Ovary (tissue), 7 donors: ENCODE measurements at regions not wholly inside any gene's neighbourhood (a gene's known extent, or its start where the extent isn't known, plus 50 kb on each side); places are given as distances from the start of the nearest gene placed in this dataset.

Source experiments
- DNase-seq, 5 donors: peaks; one replicate each; pipeline ENCODE4 v3.0.0-alpha.2; 2019 to 2020
- H3K27ac ChIP-seq, 2 donors: fragments of 200-600 bp; one replicate each; pipeline versions ENCODE4 v1.5.1 to v1.8.0; 2019 to 2022
- H3K27me3 ChIP-seq: fragments of 200-600 bp; one replicate; pipeline ENCODE4 v1.8.0; 2022
- H3K36me3 ChIP-seq: fragments of 200-600 bp; sonication (generic); one replicate; pipeline ENCODE4 v1.5.1; 2019
- H3K4me1 ChIP-seq: one replicate; pipeline ENCODE4 v1.8.1; 2013; ENCODE audit warnings: mild to moderate bottlenecking, moderate library complexity; ENCODE audit not compliant: insufficient read depth
- H3K4me3 ChIP-seq: fragments of 200-600 bp; sonication (generic); one replicate; pipeline ENCODE4 v1.5.1; 2017
- H3K9me3 ChIP-seq, 2 donors: fragments of 200-600 bp in 1 of 2; sonication (generic) in 1 of 2; one replicate each; pipeline versions ENCODE4 v1.5.1 to v1.8.1; 2013 to 2019; ENCODE audit warnings: mild to moderate bottlenecking in 1 of 2, moderate library complexity in 1 of 2
- CTCF ChIP-seq, 3 donors: fragments of 450-650 bp in 2 of 3; fragments of 200-600 bp in 1 of 3; IDR thresholded peaks; one replicate each; pipeline versions ENCODE4 v1.5.1 to v1.8.0; 2016 to 2022; ENCODE audit warnings: antibody characterized with exemption in 3 of 3, mild to moderate bottlenecking in 1 of 3
- EP300 ChIP-seq: sonication (generic); formaldehyde crosslinking; IDR thresholded peaks from one replicate; pipeline ENCODE4 v1.6.1; 2017; ENCODE audit warnings: antibody characterized with exemption
- POLR2A ChIP-seq: fragments of 450-650 bp; IDR thresholded peaks from one replicate; pipeline ENCODE4 v1.6.1; 2017; ENCODE audit warnings: antibody characterized with exemption, mild to moderate bottlenecking, moderate library complexity
- WGBS, 3 donors: extraction: QIAGEN DNeasy Blood & Tissue Kit in 1 of 3; methylation state at CpG; one replicate each; pipeline versions ENCODE4 v1.1.5 to v1.1.7; 2013 to 2017; 5-methylcytosine and 5-hydroxymethylcytosine counted together
- intact Hi-C, 4 donors: fragments of 100-400 bp; cut with DNase I; formaldehyde crosslinking; loops; one replicate each; pipeline versions ENCODE4 v1.11.0 to v1.15.1; 2022 to 2023
- donor health status: DM: no; HTN: no; CAD: no; lungs with moderate emphysema.
- donor health status: DM: no; HTN: no; CAD: no.
- donor health status: Bipolar disorder and iron deficiency.
- donor health status: DM: no; HTN: no; CAD: no.
- donor health status: DM: yes; HTN: yes; CAD: no.

GRCh38 chr7:155205368-155206317 lies 92.0 kb upstream of the INSIG1 start:
- no peaks in the 10 kb centered on the region for H3K9me3 ChIP-seq
- H3K36me3 ChIP-seq: no peaks in the 10 kb centered on the region
- no peaks in the 10 kb centered on the region for H3K4me1 ChIP-seq
- DNase-seq: peak; percentile 27 to 53 (median 35)
- no peaks in the 10 kb centered on the region for H3K27me3 ChIP-seq
- TF ChIP-seq POLR2A (no peak), EP300 (no peak), CTCF (IDR thresholded peaks at IDR 0.05) (no peak)
- no peak overlapping the region for H3K27ac ChIP-seq
- peak overlapping the region; percentile 18 for H3K4me3 ChIP-seq
- 58 to 68% (median 60%) methylated on average over 33 of the region's 33 CpGs for WGBS, 3 donors
- intact Hi-C loops: no loop called here

DNA sequence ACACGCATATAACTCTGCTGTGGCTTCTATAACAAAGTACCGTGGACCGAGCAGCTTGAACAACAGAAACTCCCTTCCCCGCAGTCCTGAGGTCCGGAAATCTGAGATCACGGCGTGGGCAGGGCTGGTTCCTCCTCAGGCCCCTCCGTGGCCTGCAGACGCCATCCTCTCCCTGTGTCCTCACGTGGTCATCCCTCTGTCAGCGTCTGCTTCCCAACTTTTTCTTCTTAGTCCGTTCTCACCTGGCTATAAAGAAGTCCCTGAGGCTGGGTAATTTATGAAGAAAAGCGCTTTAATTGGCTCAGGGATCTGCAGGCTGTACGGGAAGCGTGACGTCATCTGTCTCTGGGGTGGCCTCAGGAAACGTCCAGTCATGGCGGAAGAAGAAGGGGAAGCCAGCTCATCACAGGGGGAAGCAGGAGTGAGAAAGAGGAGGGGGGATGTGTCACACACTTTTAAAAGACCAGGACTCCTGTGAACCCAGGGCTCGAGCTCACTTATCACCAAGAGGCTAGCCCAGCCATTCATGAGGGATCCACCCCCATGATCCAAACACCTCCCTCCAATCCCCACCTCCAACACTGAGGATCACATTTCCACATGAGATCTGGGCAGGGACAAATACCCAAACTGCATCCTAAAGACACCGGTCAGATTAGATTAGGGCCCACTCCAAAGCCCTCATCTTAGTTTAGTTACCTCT lies 91.2 kb upstream of the INSIG1 start:
- intact Hi-C loops: no loop called here
- TF ChIP-seq CTCF (IDR thresholded peaks at IDR 0.05) (no peak), EP300 (no peak), POLR2A (no peak)
- no peak overlapping the region for H3K27ac ChIP-seq
- no peaks in the 10 kb centered on the region for H3K9me3 ChIP-seq
- H3K4me1 ChIP-seq: no peaks in the 10 kb centered on the region
- peak in 1 of 5 donors; percentile 50 for DNase-seq
- H3K27me3 ChIP-seq: no peaks in the 10 kb centered on the region
- no peaks in the 10 kb centered on the region for H3K36me3 ChIP-seq
- WGBS, 3 donors: 28 to 51% (median 45%) methylated on average over 20 of the region's 20 CpGs
- H3K4me3 ChIP-seq: no peak overlapping the region

- H3K4me3 ChIP-seq: no peak overlapping the region
- WGBS, 3 donors: 80 to 87% (median 80%) methylated on average over 13 of the region's 13 CpGs
- H3K27me3 ChIP-seq: no peaks in the 10 kb centered on the region
- intact Hi-C loops: no loop called here
- no peaks in the 10 kb centered on the region for H3K36me3 ChIP-seq
- DNase-seq: no peak
- TF ChIP-seq CTCF (IDR thresholded peaks at IDR 0.05) (no peak), EP300 (no peak), POLR2A (no peak)
- H3K9me3 ChIP-seq: no peaks in the 10 kb centered on the region
- no peak overlapping the region for H3K27ac ChIP-seq
- no peaks in the 10 kb centered on the region for H3K4me1 ChIP-seq
Observed at GRCh38 chr7:155207326-155208002, 90.2 kb upstream of the INSIG1 start.

DNA sequence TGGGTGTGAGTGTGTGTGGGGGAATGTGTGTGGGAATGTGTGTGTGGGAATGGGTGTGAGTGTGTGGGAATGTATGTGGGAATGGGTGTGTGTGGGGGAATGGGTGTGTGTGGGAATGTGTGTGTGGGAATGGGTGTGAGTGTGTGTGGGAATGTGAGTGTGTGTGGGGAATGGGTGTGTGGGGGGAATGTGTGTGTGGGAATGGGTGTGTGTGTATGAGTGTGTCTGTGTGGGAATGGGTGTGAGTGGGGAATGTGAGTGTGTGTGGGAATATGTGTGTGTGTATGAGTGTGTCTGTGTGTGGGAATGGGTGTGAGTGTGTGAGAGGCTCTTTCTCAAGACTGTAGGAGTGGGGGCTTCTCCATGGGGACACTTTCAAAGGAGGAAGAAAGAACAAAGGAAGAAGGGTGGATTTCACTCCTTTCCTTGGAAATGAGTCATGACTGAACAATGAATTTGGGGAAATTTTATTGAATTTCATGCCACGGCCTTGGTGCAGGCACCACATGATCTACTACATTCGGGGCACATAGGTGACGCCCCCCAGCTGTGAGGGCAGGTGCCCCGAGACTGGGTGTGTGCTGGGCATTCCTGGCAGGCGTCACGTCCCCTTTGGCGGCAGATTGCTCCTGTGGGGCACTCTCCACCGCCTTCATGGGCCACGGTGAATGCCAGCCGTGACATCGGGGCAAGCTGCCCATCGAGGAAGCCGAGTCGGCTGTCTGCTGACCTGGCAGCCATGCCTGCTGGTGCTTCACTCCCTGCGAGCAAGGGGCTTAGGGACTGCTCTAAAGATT lies 88.8 kb upstream of the INSIG1 start:
- intact Hi-C loops: no loop called here
- no peaks in the 10 kb centered on the region for H3K9me3 ChIP-seq
- no peak for DNase-seq
- no peak for TF ChIP-seq CTCF (IDR thresholded peaks at IDR 0.05)
- no peak for TF ChIP-seq EP300
- no peak for TF ChIP-seq POLR2A
- H3K27ac ChIP-seq: no peak overlapping the region
- H3K4me1 ChIP-seq: no peaks in the 10 kb centered on the region
- WGBS, 3 donors: 64 to 72% (median 70%) methylated on average over 15 of the region's 15 CpGs
- H3K27me3 ChIP-seq: no peaks in the 10 kb centered on the region
- H3K36me3 ChIP-seq: no peaks in the 10 kb centered on the region
- H3K4me3 ChIP-seq: no peak overlapping the region
